Epithelial cell of proximal tubule (primary cell): ENCODE measurements at regions not wholly inside any gene's neighbourhood (a gene's known extent, or its start where the extent isn't known, plus 50 kb on each side); places are given as distances from the start of the nearest gene placed in this dataset.

ENCODE experiments used
- DNase-seq: peaks from one replicate; pipeline ENCODE4 v3.0.0-alpha.2; 2011; ENCODE audit warnings: low read depth
- H3K4me3 ChIP-seq: 2 replicates; pipeline ENCODE4 v1.5.1; 2011; ENCODE audit warnings: low read depth, mild to moderate bottlenecking, low read length
- CTCF ChIP-seq: conservative IDR thresholded peaks from 2 replicates; pipeline ENCODE4 v1.5.1; 2012; ENCODE audit warnings: low read depth, mild to moderate bottlenecking, low read length

DNA sequence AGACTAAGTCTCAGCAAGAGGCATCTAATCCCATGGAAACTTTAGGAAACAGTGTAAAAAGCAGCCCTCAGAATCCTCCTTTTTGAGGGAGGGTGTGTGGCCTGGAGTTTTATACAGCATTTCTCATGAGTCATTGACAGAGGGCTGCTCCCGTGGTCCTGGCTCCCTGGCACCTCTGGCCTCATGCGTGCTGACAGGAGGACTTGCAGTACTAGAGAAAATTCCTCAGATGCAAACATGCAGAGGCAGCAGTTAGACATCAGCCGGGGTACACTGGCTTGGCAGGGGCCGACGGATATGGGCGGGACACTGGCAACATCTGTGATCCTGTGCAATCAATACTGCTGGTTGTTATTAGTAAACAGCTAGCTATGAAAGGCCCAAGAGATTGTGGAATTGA, 925.1 kb upstream of the CELF2 start:
- no peak for DNase-seq

GRCh38 chr10:10093021-10093420, 924.7 kb upstream of the CELF2 start:
- H3K4me3 ChIP-seq, result no peak overlapping the region
- TF ChIP-seq CTCF, result no peak
- no peak for DNase-seq

More for the DNA sequence above, 925.1 kb upstream of the CELF2 start:
- no peak for TF ChIP-seq CTCF
- no peak overlapping the region for H3K4me3 ChIP-seq

GRCh38 chr10:10094691-10095090, 923.0 kb upstream of the CELF2 start:
- no peak for TF ChIP-seq CTCF
- H3K4me3 ChIP-seq, result no peak overlapping the region
- DNase-seq, result no peak

GRCh38 chr10:10096296-10096695, 921.4 kb upstream of the CELF2 start:
- no peak for DNase-seq
- H3K4me3 ChIP-seq, result no peak overlapping the region
- TF ChIP-seq CTCF, result no peak

DNA sequence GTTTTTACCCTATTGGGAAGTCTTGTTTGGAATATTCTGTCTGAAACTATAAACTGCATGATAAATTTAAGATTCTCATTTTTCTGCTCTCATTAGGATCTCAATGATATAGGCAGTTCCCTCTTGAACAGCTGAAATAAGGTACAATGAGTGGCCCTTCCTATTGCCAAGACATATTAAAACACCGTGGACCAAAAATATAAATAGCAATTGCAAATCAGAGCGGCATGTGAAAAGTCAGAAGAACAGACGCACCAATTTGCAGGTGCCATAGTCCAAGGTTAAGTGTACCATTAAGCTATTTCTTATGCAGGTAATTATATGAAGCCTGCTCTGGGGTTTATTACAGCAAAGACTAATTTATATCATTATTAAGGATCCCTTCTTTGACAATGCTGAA, 920.8 kb upstream of the CELF2 start:
- TF ChIP-seq CTCF, result no peak
- DNase-seq, result no peak
- no peak overlapping the region for H3K4me3 ChIP-seq

DNA sequence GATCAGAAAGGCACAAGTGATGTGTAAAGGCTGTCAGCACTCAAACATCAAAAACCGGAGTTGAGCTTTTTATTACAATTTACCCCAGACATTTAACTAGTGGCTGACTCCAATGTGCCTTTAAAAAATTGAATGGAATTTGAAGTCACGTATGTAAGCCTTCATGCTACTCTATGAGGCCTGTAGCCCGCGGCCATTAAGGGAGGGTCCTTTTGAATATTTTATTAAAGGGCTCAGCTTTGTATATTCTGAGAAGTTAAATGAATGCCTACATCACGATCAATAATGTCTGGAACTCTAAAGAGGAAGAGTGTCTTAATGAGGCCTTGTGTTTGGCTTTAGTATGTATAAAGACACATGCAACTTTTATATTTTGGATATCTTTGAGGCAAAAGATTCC, 916.6 kb upstream of the CELF2 start:
- no peak for TF ChIP-seq CTCF
- no peak overlapping the region for H3K4me3 ChIP-seq
- no peak for DNase-seq

GRCh38 chr10:10110844-10111490, 906.7 kb upstream of the CELF2 start:
- no peak overlapping the region for H3K4me3 ChIP-seq
- no peak for TF ChIP-seq CTCF
- no peak for DNase-seq
